HG03175 (cell line): ENCODE measurements at regions not wholly inside any gene's neighbourhood (a gene's known extent, or its start where the extent isn't known, plus 50 kb on each side); places are given as distances from the start of the nearest gene placed in this dataset.
"Not testable (repeated sequence)": the region's sequence is repeated elsewhere in the genome, so short reads cannot be mapped to it uniquely, and the experiment has no call there.

Source experiments
- ATAC-seq: cut with Tn5 transposase; IDR thresholded peaks from one replicate; pipeline ENCODE4 v1.9.1; 2021; ENCODE audit warnings: mild to moderate bottlenecking, moderate library complexity; ENCODE audit not compliant: unreplicated experiment

GRCh38 chr17:51434434-51435170 is 174.3 kb downstream of the UTP18 start:
- ATAC-seq = no peak

DNA sequence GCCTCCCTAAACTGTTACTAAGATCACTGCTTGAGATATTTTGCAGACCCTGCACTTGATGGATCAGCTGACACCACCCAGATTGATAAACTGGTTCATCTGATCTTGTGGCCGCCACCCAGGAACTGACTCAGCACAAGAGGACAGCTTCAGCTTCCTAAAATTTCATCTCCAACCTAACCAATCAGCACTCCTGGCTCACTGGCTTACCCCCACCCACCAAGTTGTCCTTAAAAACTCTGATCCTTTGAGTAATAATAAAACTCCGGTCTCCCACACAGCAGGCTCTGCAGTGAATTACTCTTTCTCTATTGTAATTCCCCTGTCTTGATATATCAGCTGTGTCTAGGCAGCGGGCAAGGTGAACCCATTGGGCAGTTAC is 174.8 kb downstream of the UTP18 start:
- no peak for ATAC-seq

DNA sequence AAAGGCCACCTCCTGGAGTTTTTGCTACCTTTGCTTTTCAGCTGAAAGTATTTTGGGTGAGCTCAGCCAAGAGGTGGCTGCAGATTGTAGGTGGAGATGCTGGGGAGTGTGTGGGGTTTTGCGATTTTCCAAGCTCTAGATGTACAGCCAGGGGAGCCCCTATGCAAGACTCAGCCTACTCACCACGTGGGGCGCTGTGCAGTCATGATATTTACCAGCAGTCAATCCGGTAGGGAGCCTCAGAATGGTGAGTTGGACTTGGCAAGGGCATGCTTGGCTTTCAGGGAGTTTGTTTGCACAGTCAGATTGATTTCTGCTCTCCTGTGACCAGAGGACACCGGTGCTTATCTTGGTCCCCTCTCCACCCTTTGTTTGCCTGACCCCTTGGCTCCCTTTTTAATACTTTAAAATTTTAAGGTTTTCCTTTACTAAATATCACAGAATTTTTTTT is 175.3 kb downstream of the UTP18 start:
- ATAC-seq = no peak

GRCh38 chr17:51439395-51440229 is 179.3 kb downstream of the UTP18 start:
- ATAC-seq = no peak

DNA sequence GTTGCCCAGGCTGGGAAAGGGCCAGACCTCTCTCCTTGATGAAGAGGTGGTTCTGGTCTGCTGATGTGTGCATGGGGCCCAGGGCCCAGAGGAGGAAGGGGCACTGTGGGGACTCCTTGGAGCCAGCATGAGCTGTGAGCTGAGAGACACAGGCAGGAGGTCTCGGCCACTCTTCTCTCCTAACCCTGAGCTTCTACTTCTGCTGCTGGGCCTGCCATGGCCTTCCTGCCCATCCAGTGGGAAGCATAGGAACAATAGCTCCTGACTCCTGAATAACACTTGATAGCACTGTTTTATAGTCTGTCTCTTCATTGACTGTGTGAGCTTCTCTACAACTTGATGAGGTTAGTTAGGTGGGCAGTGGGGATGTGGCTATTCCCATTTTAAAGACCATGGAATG is 181.1 kb downstream of the UTP18 start:
- no peak for ATAC-seq

GRCh38 chr17:51442088-51442865 is 181.9 kb downstream of the UTP18 start:
- no peak for ATAC-seq

- ATAC-seq = no peak
These were observed 183.3 kb downstream of the UTP18 start for GRCh38 chr17:51443646-51444045.

DNA sequence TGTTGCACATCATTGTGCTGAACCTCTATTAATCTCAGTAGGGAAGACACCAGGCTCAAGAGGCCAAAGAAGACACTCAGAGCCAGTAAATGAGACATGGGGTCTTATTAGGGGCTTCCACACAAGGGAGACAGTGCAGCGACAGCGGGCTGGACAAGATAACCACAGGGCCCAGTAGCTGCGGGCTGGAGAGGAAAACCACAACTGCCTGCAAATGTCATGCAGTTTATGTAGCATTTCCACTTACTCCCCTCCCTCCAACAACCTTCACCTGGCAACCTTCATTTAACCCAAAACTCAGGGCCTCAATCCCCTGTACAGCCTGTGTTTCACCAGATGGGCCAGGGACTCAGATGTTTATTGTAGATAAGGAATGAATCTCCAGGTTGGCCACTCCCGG is 185.6 kb downstream of the UTP18 start:
- ATAC-seq = no peak

DNA sequence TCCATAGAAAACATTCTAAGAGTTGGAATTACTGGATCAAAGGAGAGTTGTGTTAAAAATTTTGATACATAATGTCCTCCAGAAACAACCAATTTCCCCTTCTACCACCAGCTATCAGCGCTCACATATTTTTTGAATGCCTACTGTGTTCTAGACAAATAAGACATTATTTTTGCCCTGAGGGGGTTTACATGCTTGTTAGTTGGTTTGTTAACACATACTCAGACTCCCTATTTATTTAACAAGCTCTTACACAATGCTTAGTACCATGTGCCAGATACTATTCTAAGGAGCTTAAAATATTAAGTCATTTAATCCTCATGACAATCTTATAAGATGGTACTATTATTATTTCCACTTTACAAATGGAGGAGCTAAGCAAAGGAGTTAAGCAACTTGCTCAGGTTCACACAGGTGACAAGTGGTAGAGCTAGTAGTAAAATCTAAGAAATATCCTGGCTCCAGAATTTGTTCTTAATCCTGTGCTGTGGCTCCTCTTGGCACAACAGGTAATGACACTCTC is 194.2 kb downstream of the UTP18 start:
- no peak for ATAC-seq

DNA sequence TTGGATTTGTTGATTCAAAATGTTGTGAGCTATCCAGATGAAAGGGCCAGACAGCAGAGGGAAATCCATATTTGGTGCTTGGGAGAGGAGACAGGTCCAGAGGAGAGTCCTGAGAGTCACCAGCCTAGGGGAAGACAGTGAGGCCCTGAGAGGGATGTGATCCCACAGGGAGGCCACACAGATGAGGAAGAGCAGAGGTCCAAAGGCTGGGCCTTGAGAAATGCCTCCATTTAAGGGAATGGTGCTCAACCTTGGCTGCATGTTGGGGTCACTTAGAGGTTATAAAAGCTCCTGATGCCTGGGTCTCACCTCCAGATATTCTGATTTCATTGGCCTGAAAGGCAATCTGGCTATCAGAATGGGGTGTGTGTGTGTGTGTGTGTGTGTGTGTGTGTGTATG is 194.9 kb downstream of the UTP18 start:
- ATAC-seq = no peak

- ATAC-seq = no peak
These were observed 195.6 kb downstream of the UTP18 start for GRCh38 chr17:51455931-51456330.

- ATAC-seq = no peak
These were observed 196.6 kb downstream of the UTP18 start for GRCh38 chr17:51456942-51457341.

DNA sequence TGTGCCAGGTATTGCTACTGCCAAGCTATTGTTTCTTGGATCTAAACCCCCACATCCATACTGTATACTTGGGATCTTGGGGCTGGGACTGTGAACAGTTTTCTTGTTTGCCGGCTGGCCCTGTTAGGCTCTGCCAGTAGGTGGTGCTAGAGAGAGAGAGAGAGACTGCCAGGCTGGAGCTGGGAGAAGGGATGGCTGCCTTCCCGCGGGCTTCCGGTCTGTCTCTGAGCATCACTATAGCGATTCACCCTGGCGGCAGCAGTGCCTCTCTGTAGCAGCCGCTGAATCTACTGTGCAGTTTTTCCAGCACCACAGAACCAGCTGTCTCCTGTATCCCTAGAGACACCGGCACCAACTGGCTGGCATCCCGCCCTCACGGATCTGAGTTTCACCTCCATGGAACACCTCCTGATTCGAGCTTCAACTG is 201.2 kb downstream of the UTP18 start:
- ATAC-seq = peak; percentile 59

DNA sequence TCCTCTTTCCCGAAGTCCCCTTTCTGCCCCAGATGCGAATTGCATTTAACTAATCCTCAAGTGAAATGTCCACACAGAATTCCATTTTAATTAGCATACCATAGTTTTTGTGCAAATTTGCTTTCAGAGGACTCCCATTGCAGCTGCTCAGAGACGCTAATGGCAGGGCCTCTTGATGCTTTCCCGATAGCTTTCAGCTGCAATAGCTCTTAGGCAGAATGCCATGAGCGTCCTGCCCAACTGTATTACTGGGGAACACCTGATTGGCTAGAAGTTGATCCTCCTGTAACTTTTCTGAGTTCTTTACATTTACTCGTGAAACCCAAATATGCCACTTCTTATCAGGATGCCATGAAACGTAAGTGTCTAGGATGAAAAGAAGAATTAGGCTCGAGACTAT is 203.0 kb downstream of the UTP18 start:
- no peak for ATAC-seq

GRCh38 chr17:51467336-51467735 is 207.0 kb downstream of the UTP18 start:
- ATAC-seq = no peak

DNA sequence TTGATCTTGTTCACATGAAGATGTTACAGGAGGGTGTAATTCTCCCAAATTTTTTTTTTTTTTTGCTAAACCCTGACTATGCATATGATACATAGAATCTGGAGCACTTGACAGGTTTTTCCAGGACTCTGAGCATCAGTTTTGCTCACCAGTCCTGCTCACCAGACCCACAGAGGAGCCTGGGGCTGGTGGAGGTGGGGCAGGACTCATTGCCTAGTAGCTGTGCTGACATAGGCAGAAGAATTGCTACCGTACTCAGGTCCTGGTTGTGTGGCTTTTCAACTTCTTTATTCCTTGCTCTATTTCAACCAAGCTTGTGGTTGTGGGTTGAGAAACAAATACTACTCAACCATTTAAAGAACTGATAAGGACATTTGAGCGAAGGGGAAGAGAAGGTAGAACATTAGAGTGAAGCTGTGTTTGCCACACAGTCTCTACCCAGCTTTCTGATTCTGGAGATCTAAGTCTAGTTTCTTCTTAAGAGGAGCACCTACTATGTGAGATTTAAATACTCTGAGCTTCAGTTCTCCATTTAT is 212.4 kb downstream of the UTP18 start:
- ATAC-seq = no peak

- no peak for ATAC-seq
These were observed 214.4 kb downstream of the UTP18 start for GRCh38 chr17:51474764-51475163.

DNA sequence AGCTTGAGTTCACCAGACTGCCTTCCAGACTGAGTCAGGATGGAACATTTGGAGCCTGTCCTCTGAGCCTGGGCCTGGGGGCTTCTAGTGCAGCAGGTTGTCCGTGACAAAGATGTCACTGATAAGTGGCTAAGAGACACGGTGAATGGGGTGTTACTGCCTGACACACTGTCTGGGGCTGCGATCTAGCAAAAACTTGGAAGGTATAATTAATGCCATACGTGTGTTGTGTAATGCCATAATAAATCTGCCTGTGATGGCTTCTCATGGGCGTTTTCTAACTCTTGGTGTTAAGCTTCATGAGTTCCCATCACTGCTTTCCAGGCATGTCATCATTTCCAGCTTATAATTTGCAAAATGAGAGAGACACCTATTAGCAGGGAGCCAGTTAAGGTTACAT is 215.4 kb downstream of the UTP18 start:
- no peak for ATAC-seq

GRCh38 chr17:51479303-51479702 is 219.0 kb downstream of the UTP18 start:
- no peak for ATAC-seq

DNA sequence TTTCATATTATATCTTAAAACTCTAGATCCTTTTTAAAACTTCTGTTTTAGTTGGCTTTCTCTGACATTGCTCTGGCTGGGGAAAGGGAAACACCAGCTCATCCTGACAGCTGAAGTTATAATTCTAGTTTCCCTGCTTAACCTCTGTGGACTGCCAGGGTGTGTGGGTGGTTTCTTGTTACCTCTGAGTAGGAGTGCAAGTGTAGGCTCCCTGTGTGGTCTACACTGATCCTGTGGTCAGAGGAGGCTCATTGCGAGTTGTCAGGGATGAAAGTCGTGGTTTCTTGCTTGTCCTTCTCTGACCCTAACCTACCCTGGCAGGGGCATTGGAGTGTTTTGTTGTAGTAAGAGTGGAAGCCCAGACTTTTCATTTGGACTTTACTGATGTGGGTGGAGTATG is 221.0 kb downstream of the UTP18 start:
- ATAC-seq = no peak

DNA sequence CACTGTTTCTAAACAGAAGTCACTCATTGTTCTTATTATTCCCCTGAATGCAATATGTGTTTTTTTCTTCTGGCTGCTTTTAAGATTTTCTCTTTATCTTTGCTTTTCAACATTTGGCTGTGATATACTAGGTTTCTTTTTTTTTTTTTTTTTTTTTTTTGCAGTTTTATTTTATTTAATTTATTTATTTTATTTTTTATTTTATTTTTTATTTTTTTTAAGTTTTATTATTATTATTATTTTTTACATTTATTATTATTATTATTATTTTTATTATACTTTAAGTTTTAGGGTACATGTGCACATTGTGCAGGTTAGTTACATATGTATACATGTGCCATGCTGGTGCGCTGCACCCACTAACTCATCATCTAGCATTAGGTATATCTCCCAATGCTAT is 221.9 kb downstream of the UTP18 start:
- not testable (repeated sequence) for ATAC-seq
